ENCODE measurements at regions not wholly inside any gene's neighbourhood (a gene's known extent, or its start where the extent isn't known, plus 50 kb on each side); places are given as distances from the start of the nearest gene placed in this dataset.

GRCh38 chr13:107886118-107886517 is 329.2 kb downstream of the LIG4 start:
- ChIA-PET POLR2A (no interaction called here), CTCF (interaction anchor here (0.6 to 1.9 kb wide), 3 partner anchors 236 to 270 kb away, joined by 4 to 8 read pairs (median 4); no protein-coding TSS in a partner anchor)
- TF ChIP-seq, protein P1, sequence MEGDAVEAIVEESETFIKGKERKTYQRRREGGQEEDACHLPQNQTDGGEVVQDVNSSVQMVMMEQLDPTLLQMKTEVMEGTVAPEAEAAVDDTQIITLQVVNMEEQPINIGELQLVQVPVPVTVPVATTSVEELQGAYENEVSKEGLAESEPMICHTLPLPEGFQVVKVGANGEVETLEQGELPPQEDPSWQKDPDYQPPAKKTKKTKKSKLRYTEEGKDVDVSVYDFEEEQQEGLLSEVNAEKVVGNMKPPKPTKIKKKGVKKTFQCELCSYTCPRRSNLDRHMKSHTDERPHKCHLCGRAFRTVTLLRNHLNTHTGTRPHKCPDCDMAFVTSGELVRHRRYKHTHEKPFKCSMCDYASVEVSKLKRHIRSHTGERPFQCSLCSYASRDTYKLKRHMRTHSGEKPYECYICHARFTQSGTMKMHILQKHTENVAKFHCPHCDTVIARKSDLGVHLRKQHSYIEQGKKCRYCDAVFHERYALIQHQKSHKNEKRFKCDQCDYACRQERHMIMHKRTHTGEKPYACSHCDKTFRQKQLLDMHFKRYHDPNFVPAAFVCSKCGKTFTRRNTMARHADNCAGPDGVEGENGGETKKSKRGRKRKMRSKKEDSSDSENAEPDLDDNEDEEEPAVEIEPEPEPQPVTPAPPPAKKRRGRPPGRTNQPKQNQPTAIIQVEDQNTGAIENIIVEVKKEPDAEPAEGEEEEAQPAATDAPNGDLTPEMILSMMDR (IDR thresholded peaks at IDR 0.05; ENCODE audit: low read depth, low read length) = no peak
- H3K27me3 ChIP-seq (ENCODE audit: control insufficient read depth, insufficient read depth, low read length) = no peaks in the 10 kb centered on the region
- no peak overlapping the region for H3K4me3 ChIP-seq (ENCODE audit: low read depth, low read length)
- DNase-seq (ENCODE audit: low read depth, low spot score) = no peak
- no peaks in the 10 kb centered on the region for H3K9me3 ChIP-seq (ENCODE audit: control insufficient read depth, insufficient read depth, low read length)
- no peak overlapping the region for H3K27ac ChIP-seq (ENCODE audit: low read depth, low read length)

GRCh38 chr13:107884564-107884963 is 330.8 kb downstream of the LIG4 start:
- TF ChIP-seq, protein P1 (IDR thresholded peaks at IDR 0.05; ENCODE audit: low read depth, low read length) = no peak
- no peaks in the 10 kb centered on the region for H3K27me3 ChIP-seq (ENCODE audit: control insufficient read depth, insufficient read depth, low read length)
- ChIA-PET POLR2A (no interaction called here), CTCF (no interaction called here)
- no peaks in the 10 kb centered on the region for H3K9me3 ChIP-seq (ENCODE audit: control insufficient read depth, insufficient read depth, low read length)
- H3K27ac ChIP-seq (ENCODE audit: low read depth, low read length) = no peak overlapping the region
- H3K4me3 ChIP-seq (ENCODE audit: low read depth, low read length) = no peak overlapping the region
- no peak for DNase-seq (ENCODE audit: low read depth, low spot score)

- peak; percentile 48 for DNase-seq (ENCODE audit: low read depth, low spot score)
- POLR2A ChIA-PET = no interaction called here
- no peaks in the 10 kb centered on the region for H3K9me3 ChIP-seq (ENCODE audit: control insufficient read depth, insufficient read depth, low read length)
- peak overlapping the region; percentile 22 for H3K27ac ChIP-seq (ENCODE audit: low read depth, low read length)
- CTCF ChIA-PET = interaction anchor here (0.7 to 1.2 kb wide), 2 partner anchors 262 to 272 kb away, joined by 3 to 4 read pairs; no protein-coding TSS in a partner anchor
- H3K27me3 ChIP-seq (ENCODE audit: control insufficient read depth, insufficient read depth, low read length) = no peaks in the 10 kb centered on the region
- H3K4me3 ChIP-seq (ENCODE audit: low read depth, low read length) = no peak overlapping the region
- TF ChIP-seq, protein P1 (IDR thresholded peaks at IDR 0.05; ENCODE audit: low read depth, low read length) = no peak
These were observed 331.7 kb downstream of the LIG4 start for GRCh38 chr13:107883561-107884175.

- TF ChIP-seq, protein P1 (IDR thresholded peaks at IDR 0.05; ENCODE audit: low read depth, low read length) = no peak
- Histone ChIP-seq H3K27ac (ENCODE audit: low read depth, low read length) (no peak overlapping the region), H3K27me3 (ENCODE audit: control insufficient read depth, insufficient read depth, low read length) (no peaks in the 10 kb centered on the region), H3K4me3 (ENCODE audit: low read depth, low read length) (no peak overlapping the region), H3K9me3 (ENCODE audit: control insufficient read depth, insufficient read depth, low read length) (no peaks in the 10 kb centered on the region)
- ChIA-PET POLR2A (no interaction called here), CTCF (interaction anchor here (0.7 to 1.2 kb wide), 2 partner anchors 263 to 273 kb away, joined by 3 to 4 read pairs; no protein-coding TSS in a partner anchor)
- no peak for DNase-seq (ENCODE audit: low read depth, low spot score)
These were observed 332.4 kb downstream of the LIG4 start for GRCh38 chr13:107882708-107883560.

- no peak for DNase-seq (ENCODE audit: low read depth, low spot score)
- H3K9me3 ChIP-seq (ENCODE audit: control insufficient read depth, insufficient read depth, low read length) = no peaks in the 10 kb centered on the region
- no peaks in the 10 kb centered on the region for H3K27me3 ChIP-seq (ENCODE audit: control insufficient read depth, insufficient read depth, low read length)
- ChIA-PET POLR2A (no interaction called here), CTCF (interaction anchor here (0.9 to 1.3 kb wide), 2 partner anchors 231 to 274 kb away, joined by 3 to 6 read pairs; no protein-coding TSS in a partner anchor)
- H3K4me3 ChIP-seq (ENCODE audit: low read depth, low read length) = no peak overlapping the region
- no peak overlapping the region for H3K27ac ChIP-seq (ENCODE audit: low read depth, low read length)
- TF ChIP-seq, protein P1 (IDR thresholded peaks at IDR 0.05; ENCODE audit: low read depth, low read length) = no peak
These were observed 334.0 kb downstream of the LIG4 start for GRCh38 chr13:107881362-107881761.
